Stimulated activated CD8-positive, alpha-beta memory T cell treated with anti-CD3 and anti-CD28 coated beads, Interleukin-12 subunit alpha, Interleukin-12 subunit beta, amount 100 ng/mL, for 24 hours (primary cell): ENCODE measurements at regions not wholly inside any gene's neighbourhood (a gene's known extent, or its start where the extent isn't known, plus 50 kb on each side); places are given as distances from the start of the nearest gene placed in this dataset.
"Not testable (repeated sequence)": the region's sequence is repeated elsewhere in the genome, so short reads cannot be mapped to it uniquely, and the experiment has no call there.

Experiments
- DNase-seq: peaks from one replicate; pipeline ENCODE4 v3.0.0-alpha.2; 2020; ENCODE audit errors: extremely low read depth

- no peak for DNase-seq
These were observed 53.8 kb downstream of the COX7C start for GRCh38 chr5:86671536-86671935.

DNA sequence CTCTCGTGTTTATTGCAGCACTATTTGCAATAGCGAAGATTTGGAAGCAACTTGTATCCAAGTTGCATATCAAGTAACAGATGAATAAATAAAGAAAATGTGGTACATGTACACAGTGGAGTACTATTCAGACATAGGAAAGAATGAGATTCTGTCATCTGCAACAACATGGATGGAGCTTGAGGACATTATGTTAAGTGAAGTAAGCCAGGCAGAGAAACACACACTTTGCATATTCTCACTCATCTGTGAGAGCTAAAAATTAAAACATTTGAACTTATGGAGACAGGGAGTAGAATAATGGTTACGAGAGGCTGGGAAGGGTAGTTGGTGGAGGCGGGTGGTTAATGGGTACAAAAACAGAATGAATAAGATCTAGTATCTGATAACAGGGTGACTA is 56.3 kb downstream of the COX7C start:
- no peak for DNase-seq

GRCh38 chr5:86675311-86675710 is 57.6 kb downstream of the COX7C start:
- DNase-seq, result no peak

- no peak for DNase-seq
These were observed 61.8 kb downstream of the COX7C start for GRCh38 chr5:86679529-86679928.

GRCh38 chr5:86679949-86680348 is 62.2 kb downstream of the COX7C start:
- no peak for DNase-seq

GRCh38 chr5:86684222-86684621 is 66.5 kb downstream of the COX7C start:
- no peak for DNase-seq

DNA sequence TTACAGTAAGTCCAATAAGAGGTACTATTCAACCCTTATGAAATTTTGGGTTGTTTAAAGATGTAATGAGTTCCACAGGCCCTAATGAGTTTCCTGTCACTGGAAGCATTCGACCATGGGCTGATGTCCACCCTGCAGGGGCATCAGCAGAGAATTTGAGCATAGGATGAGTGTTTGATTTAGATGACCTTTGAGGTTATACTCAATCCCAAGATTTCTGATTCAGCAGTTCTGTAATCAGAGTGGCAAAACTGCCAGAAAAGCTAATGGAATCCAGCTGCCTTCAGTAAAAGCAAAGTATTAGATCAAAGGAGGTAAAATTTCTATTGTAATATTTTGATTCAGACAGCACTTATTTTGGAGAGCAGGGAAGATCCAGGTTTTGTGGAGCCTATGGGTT is 68.3 kb downstream of the COX7C start:
- no peak for DNase-seq

GRCh38 chr5:86688406-86688805 is 70.7 kb downstream of the COX7C start:
- DNase-seq, result no peak

DNA sequence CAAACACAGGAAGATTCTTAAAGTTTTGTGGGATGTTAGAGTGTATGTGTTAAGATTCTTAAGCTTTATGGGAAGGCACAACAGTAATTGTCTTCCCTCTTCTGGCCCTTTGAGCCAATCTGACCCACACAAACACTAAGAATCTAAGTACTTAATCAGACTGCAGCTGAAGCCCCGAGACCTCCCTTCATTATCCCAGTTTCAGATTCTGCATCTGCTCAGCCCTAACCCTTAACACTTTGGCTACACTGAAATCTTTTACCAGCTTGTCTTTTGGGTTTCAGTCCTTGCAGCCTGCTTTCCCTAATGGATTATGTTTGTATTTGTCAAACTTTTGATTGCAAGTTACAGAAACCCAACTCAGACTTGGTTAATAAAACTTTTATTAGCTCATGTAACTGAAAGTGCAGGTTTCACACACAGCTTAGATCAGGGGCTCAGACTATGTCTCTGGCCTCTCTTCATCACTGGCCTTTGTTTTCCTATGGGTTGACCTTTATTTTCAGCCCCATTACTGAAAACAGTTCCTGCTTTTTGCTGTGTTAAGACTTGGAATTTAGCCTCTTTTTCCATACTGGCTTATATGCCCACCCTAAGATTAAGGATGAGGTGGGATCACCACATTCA is 71.5 kb downstream of the COX7C start:
- DNase-seq, result no peak

DNA sequence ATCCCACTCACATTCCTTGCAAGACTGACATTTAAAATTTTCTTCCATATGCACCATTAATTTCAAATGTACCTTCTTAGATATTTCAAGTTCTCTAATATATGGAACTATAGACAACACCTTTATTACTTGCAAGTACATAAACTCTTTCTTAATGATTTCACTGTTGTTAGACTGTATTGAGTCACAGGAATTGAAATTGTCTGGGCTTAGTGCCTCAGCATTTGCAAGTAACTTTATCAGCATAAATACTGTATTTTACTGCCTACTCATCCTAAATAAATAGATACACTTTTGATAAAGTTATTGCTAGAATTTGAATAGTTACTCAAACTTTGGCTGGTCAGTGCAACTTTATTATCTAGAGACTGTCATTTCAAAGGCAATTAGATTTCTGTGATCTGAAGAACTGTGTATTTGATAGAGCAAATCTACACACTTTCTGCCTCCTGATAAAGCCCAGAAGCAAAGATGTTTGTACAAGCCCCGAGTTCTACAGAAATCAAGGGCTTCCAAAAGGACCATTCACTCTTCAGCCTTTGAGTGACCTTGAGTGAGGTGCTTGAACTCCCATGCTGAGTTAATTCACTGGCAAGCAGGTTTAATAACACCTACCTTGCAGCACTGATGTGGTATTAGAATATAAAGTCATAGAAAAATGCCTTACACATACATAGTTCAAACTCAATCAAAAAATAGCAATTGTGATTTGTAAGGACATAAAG is 91.6 kb downstream of the COX7C start:
- no peak for DNase-seq

- no peak for DNase-seq
These were observed 98.4 kb downstream of the COX7C start for GRCh38 chr5:86716121-86716520.

DNA sequence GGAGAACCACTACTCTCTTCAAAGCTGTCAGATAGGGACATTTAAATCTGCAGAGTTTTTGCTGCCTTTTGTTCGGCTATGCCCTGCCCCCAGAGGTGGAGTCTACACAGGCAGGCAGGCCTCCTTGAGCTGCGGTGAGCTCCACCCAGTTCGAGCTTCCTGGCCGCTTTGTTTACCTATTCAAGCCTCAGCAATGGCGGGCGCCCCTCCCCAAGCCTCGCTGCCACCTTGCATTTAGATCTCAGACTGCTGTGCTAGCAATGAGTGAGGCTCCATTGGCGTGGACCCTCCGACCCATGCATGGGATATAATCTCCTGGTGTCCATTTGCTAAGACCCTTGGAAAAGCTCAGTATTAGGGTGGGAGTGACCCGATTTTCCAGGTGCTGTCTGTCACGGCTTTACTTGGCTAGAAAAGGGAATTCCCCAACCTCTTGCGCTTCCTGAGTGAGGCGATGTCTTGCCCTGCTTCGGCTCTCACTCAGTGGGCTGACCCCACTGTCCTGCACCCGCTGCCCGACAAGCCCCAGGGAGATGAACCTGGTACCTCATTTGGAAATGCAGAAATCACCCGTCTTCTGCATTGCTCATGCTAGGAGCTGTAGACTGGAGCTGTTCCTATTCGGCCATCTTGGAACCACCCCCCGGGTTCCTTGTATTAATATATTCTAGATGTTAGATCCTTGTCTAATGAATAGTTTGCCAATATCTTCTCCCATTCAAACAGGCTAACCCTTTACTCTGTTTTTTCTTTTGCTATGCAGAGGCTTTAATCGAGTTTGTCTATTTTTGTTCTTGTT is 113.8 kb downstream of the COX7C start:
- DNase-seq, result not testable (repeated sequence)

DNA sequence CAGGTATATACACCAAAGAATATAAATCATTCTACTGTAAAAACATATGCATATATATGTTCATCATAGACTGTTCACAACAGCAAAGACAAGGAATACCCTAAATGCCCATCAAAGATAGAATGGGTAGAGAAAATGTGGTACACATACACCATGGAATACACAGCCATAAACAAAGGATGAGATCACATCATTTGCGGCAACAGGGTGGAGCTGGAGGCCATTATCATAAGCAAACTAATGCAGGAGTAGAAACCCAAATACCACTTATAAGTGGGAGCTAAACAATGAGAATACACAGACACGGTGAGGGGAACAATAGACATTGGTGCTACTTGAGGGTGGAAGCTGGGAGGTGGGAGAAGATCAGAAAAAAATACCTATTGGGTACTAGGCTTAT is 117.6 kb downstream of the COX7C start:
- no peak for DNase-seq

GRCh38 chr5:86737579-86737978 is 119.8 kb downstream of the COX7C start:
- no peak for DNase-seq

DNA sequence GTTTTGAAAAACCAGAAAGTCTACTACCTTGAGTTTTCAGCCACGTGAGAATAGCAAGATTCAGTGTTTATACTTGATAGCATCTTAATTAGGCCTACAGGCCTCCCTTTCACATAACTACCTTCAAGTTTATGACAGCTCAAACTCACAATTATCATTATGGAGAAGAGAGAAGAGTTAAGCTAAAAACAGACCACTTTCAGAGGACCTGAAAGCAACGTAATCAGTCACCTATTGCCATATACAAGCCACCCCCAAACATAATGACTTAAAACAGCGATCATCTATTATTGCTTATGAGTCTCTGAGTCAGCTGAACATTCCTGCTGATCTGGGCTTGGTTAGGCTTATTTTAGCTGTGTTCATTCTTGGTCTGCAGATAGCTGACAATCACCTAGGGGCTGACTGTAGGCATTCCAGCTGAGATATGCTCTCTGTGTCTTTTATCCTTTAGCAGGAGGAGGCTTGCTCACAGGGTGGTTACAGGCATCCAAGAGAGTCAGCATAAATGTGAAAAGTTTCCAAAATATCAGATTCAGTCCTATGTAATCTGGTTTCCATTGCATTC is 130.9 kb downstream of the COX7C start:
- no peak for DNase-seq

GRCh38 chr5:86749841-86750240 is 132.1 kb downstream of the COX7C start:
- DNase-seq, result no peak

DNA sequence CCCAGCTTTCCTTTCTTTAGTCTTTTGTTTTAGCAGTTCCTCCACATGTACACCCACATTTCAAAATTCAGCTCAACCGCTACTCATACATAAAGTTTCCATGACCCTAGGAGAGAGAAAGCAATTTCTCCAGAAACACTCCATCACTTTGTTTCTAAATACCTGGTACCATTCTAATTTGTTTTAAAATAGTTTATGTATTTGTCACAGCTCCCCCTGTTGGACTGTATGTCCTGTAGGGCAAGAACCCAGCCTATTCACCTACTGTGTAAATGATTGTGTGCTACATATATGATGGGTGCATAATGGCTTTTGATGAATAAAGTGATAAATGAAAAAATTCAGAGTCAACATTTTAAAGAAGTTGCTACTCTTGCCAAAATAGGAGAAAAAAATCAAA is 139.1 kb downstream of the COX7C start:
- DNase-seq, result no peak

DNA sequence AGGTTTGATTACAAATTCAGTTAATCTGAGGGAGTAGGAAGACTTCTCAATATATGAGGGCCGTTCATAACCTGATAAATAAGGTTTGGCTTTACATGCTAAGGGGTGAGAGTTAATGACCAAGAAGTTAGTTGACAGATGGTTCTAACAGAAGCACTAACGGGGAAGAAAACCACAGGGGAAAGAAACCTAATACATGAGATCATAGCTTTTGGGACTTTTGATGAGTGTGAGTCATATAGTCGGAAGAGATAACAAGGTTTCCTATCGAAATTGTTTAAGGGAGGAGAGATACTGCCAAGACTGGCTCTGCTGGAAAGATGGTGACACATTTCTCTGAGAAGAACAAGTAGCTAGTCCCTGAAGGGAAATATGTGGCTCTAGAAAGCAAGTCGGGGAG is 140.1 kb downstream of the COX7C start:
- DNase-seq, result no peak

GRCh38 chr5:86760661-86761060 is 142.9 kb downstream of the COX7C start:
- no peak for DNase-seq

GRCh38 chr5:86763929-86764328 is 146.2 kb downstream of the COX7C start:
- DNase-seq, result no peak

- DNase-seq, result no peak
These were observed 148.2 kb downstream of the COX7C start for GRCh38 chr5:86765778-86766502.

DNA sequence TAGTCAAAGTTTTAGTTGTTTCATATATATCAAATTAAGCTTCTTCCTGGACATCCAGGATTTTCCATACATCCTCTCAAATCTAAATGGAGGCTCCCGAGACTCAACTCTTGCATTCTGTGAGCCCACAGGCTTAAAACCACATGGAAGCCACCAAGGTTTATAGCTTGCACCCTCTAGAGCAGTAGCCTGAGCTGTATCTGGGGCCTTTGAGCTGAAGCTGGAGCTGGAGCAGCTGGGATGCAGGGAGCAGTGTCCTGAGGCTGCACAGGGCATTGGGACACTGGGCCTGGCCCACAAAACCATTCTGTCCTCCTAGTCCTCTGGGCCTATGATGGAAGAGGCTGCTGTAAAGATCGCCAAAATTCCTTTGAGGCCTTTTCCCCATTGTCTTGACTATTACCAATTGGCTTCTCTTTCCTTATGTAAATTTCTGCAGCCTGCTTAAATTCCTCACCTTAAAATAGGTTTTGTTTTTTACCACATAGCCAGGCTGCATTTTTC is 151.0 kb downstream of the COX7C start:
- no peak for DNase-seq
